ENCODE measurements at regions not wholly inside any gene's neighbourhood (a gene's known extent, or its start where the extent isn't known, plus 50 kb on each side); places are given as distances from the start of the nearest gene placed in this dataset.

- H3K27me3 ChIP-seq (ENCODE audit: control insufficient read depth, insufficient read depth, low read length), result no peaks in the 10 kb centered on the region
- H3K4me3 Mint-ChIP-seq, result no peak overlapping the region
- no peaks in the 10 kb centered on the region for H3K36me3 Mint-ChIP-seq
- no peak overlapping the region for H3K27ac Mint-ChIP-seq
- DNase-seq (no peak), ATAC-seq (no peak)
- peaks cover 5% of the 10 kb centered on the region for H3K4me1 ChIP-seq (ENCODE audit: control insufficient read depth, insufficient read depth, low read length)
- intact Hi-C loops (cut with micrococcal nuclease), result no loop called here
- no peak overlapping the region for H3K27ac ChIP-seq (ENCODE audit: low read length)
- WGBS (ENCODE audit: insufficient coverage), result 3% methylated on average over 22 of the region's 22 CpGs
- no peaks in the 10 kb centered on the region for H3K4me1 Mint-ChIP-seq
- TF ChIP-seq, protein P1, sequence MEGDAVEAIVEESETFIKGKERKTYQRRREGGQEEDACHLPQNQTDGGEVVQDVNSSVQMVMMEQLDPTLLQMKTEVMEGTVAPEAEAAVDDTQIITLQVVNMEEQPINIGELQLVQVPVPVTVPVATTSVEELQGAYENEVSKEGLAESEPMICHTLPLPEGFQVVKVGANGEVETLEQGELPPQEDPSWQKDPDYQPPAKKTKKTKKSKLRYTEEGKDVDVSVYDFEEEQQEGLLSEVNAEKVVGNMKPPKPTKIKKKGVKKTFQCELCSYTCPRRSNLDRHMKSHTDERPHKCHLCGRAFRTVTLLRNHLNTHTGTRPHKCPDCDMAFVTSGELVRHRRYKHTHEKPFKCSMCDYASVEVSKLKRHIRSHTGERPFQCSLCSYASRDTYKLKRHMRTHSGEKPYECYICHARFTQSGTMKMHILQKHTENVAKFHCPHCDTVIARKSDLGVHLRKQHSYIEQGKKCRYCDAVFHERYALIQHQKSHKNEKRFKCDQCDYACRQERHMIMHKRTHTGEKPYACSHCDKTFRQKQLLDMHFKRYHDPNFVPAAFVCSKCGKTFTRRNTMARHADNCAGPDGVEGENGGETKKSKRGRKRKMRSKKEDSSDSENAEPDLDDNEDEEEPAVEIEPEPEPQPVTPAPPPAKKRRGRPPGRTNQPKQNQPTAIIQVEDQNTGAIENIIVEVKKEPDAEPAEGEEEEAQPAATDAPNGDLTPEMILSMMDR (IDR thresholded peaks at IDR 0.05), result no peak
- H3K4me3 ChIP-seq (ENCODE audit: low read length), result no peak overlapping the region
- no peaks in the 10 kb centered on the region for H3K9me3 Mint-ChIP-seq
- no peaks in the 10 kb centered on the region for H3K36me3 ChIP-seq (ENCODE audit: control insufficient read depth, insufficient read depth, low read length)
- H3K27me3 Mint-ChIP-seq (ENCODE audit: low read depth in 2 of 2), result peaks cover 12 to 13% of the 10 kb centered on the region in 2 donors
- H3K9me3 ChIP-seq (ENCODE audit: control insufficient read depth, insufficient read depth, low read length), result no peaks in the 10 kb centered on the region
Observed at GRCh38 chr10:131651674-131652437, 249.0 kb upstream of the PPP2R2D start.

GRCh38 chr10:131652438-131653139, 248.2 kb upstream of the PPP2R2D start:
- H3K4me3 ChIP-seq (ENCODE audit: low read length), result no peak overlapping the region
- Mint-ChIP-seq H3K27me3 (ENCODE audit: low read depth in 2 of 2) (peaks cover 12 to 13% of the 10 kb centered on the region in 2 donors), H3K9me3 (no peaks in the 10 kb centered on the region), H3K36me3 (no peaks in the 10 kb centered on the region), H3K4me3 (no peak overlapping the region), H3K4me1 (no peaks in the 10 kb centered on the region), H3K27ac (no peak overlapping the region)
- H3K27me3 ChIP-seq (ENCODE audit: control insufficient read depth, insufficient read depth, low read length), result no peaks in the 10 kb centered on the region
- no peaks in the 10 kb centered on the region for H3K36me3 ChIP-seq (ENCODE audit: control insufficient read depth, insufficient read depth, low read length)
- H3K27ac ChIP-seq (ENCODE audit: low read length), result no peak overlapping the region
- intact Hi-C loops (cut with micrococcal nuclease), result no loop called here
- ATAC-seq (no peak), DNase-seq (no peak)
- H3K4me1 ChIP-seq (ENCODE audit: control insufficient read depth, insufficient read depth, low read length), result peaks cover 5% of the 10 kb centered on the region
- H3K9me3 ChIP-seq (ENCODE audit: control insufficient read depth, insufficient read depth, low read length), result no peaks in the 10 kb centered on the region
- TF ChIP-seq, protein P1 (IDR thresholded peaks at IDR 0.05), result no peak
- WGBS (ENCODE audit: insufficient coverage), result 51% methylated on average over 22 of the region's 22 CpGs

- Mint-ChIP-seq H3K4me1 (no peaks in the 10 kb centered on the region), H3K9me3 (no peaks in the 10 kb centered on the region), H3K27ac (no peak overlapping the region), H3K36me3 (no peaks in the 10 kb centered on the region), H3K4me3 (no peak overlapping the region), H3K27me3 (ENCODE audit: low read depth in 2 of 2) (peaks cover 12 to 13% of the 10 kb centered on the region in 2 donors)
- Histone ChIP-seq H3K4me3 (ENCODE audit: low read length) (no peak overlapping the region), H3K4me1 (ENCODE audit: control insufficient read depth, insufficient read depth, low read length) (peaks cover 5% of the 10 kb centered on the region), H3K27me3 (ENCODE audit: control insufficient read depth, insufficient read depth, low read length) (no peaks in the 10 kb centered on the region), H3K9me3 (ENCODE audit: control insufficient read depth, insufficient read depth, low read length) (no peaks in the 10 kb centered on the region), H3K36me3 (ENCODE audit: control insufficient read depth, insufficient read depth, low read length) (no peaks in the 10 kb centered on the region), H3K27ac (ENCODE audit: low read length) (no peak overlapping the region)
- ATAC-seq (no peak), DNase-seq (no peak)
- TF ChIP-seq, protein P1 (IDR thresholded peaks at IDR 0.05), result no peak
- WGBS (ENCODE audit: insufficient coverage), result 89% methylated on average over 14 of the region's 14 CpGs
- intact Hi-C loops (cut with micrococcal nuclease), result no loop called here
Observed at GRCh38 chr10:131653140-131653539, 247.7 kb upstream of the PPP2R2D start.

All from natural killer cell (primary cell).